Keratinocyte (primary cell): ENCODE measurements at regions not wholly inside any gene's neighbourhood (a gene's known extent, or its start where the extent isn't known, plus 50 kb on each side); places are given as distances from the start of the nearest gene placed in this dataset.

ENCODE experiments used
- DNase-seq: peaks from one replicate; pipeline ENCODE4 v3.0.0-alpha.2; 2011; ENCODE audit warnings: low read depth, missing footprints, low spot score
- FAIRE-seq: peaks from 2 replicates; lab custom pipeline; 2011; peaks lifted over from hg19 to GRCh38; lab: Jason Lieb, UNC
- H2AFZ ChIP-seq: 2 replicates; pipeline ENCODE4 v1.6.0; 2012; ENCODE audit warnings: low read length, control low read depth, inconsistent platforms; ENCODE audit not compliant: control insufficient read depth
- H3K27ac ChIP-seq: 2 replicates; pipeline ENCODE4 v1.5.1; 2011; ENCODE audit warnings: low read length; ENCODE audit not compliant: control insufficient read depth, insufficient read depth
- H3K27me3 ChIP-seq: 3 replicates; pipeline ENCODE4 v1.6.0; 2011; ENCODE audit warnings: low read length; ENCODE audit not compliant: control insufficient read depth, insufficient read depth; ENCODE audit errors: extremely low read depth
- H3K36me3 ChIP-seq, 2 experiments: 2 replicates in 1 of 2; 3 replicates in 1 of 2; pipeline ENCODE4 v1.5.1; 2011; ENCODE audit warnings: low read length in 2 of 2, mild to moderate bottlenecking in 1 of 2; ENCODE audit not compliant: control insufficient read depth in 2 of 2, insufficient read depth in 2 of 2; ENCODE audit errors: extremely low read depth in 1 of 2
- H3K4me1 ChIP-seq: 3 replicates; pipeline ENCODE4 v1.5.1; 2011; ENCODE audit warnings: low read length; ENCODE audit not compliant: control insufficient read depth, insufficient read depth; ENCODE audit errors: extremely low read depth
- H3K4me2 ChIP-seq: 3 replicates; pipeline ENCODE4 v1.6.0; 2011; ENCODE audit warnings: low read depth, low read length; ENCODE audit not compliant: control insufficient read depth, insufficient read depth; ENCODE audit errors: extremely low read depth
- H3K4me3 ChIP-seq, 3 experiments: fragments of 200-600 bp in 1 of 3; sonication (generic) in 1 of 3; 2 replicates in 2 of 3; 3 replicates in 1 of 3; pipeline ENCODE4 v1.5.1; 2011 to 2016; ENCODE audit warnings: low read length in 3 of 3, mild to moderate bottlenecking in 3 of 3, control low read depth in 2 of 3, inconsistent platforms in 1 of 3, low read depth in 1 of 3, mixed read lengths in 1 of 3, mixed run types in 1 of 3, moderate library complexity in 1 of 3; ENCODE audit not compliant: control insufficient read depth in 2 of 3, insufficient read depth in 2 of 3; ENCODE audit errors: extremely low read depth in 1 of 3
- H3K79me2 ChIP-seq: 2 replicates; pipeline ENCODE4 v1.6.0; 2012; ENCODE audit warnings: low read length; ENCODE audit not compliant: control insufficient read depth, insufficient read depth
- H3K9ac ChIP-seq: 3 replicates; pipeline ENCODE4 v1.6.0; 2011; ENCODE audit warnings: low read length; ENCODE audit not compliant: control insufficient read depth, insufficient read depth; ENCODE audit errors: extremely low read depth
- H3K9me1 ChIP-seq: 3 replicates; pipeline ENCODE4 v1.6.0; 2011; ENCODE audit warnings: low read length; ENCODE audit not compliant: control insufficient read depth, insufficient read depth; ENCODE audit errors: extremely low read depth
- H3K9me3 ChIP-seq: 2 replicates; pipeline ENCODE4 v1.5.1; 2012; ENCODE audit warnings: low read depth, low read length; ENCODE audit not compliant: control insufficient read depth
- H4K20me1 ChIP-seq: 3 replicates; pipeline ENCODE4 v1.6.0; 2011; ENCODE audit warnings: low read length; ENCODE audit not compliant: control insufficient read depth, insufficient read depth; ENCODE audit errors: extremely low read depth
- EZH2 ChIP-seq: IDR thresholded peaks from one replicate; pipeline ENCODE4 v1.6.1; 2012; ENCODE audit warnings: inconsistent platforms, mild to moderate bottlenecking, low read length, moderate library complexity
- dilution Hi-C: fragments of 300-500 bp; cut with MboI; formaldehyde crosslinking; loops from one replicate; pipeline ENCODE4 v1.7.0; 2020; ENCODE audit warnings: low sequenced_read_pairs; ENCODE audit not compliant: extremely low pct_ligation_motif_present
- TF ChIP-seq, protein P1 (sequence below), 3 experiments: IDR thresholded peaks in 1 of 3; conservative IDR thresholded peaks in 1 of 3; optimal IDR thresholded peaks in 1 of 3; 2 replicates in 2 of 3; 3 replicates in 1 of 3; pipeline versions ENCODE3 to v1.5.1; 2011; ENCODE audit warnings: low read length in 3 of 3, mild to moderate bottlenecking in 3 of 3, moderate library complexity in 2 of 3, control low read depth in 1 of 3, inconsistent platforms in 1 of 3; ENCODE audit not compliant: insufficient read depth in 2 of 3; ENCODE audit errors: extremely low read depth in 1 of 3

DNA sequence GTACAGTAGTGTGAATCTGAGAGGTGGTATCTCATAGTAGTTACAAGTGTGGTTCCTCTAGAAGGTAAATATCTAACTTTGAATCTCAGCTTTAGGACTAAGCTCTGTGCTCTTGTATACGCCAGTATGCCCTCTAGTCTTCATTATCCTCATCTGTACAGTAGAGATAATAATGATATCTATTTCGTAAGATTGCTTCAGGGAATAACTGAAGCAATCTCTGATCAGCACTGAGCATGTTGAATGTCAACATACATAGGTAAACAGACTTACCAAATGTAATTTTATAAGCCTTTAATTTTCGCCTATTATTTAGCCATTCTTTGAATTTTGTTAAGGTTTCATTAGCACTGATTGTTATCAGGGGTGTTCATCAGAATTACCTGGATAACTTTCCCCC, 175.2 kb upstream of the ANKRD50 start:
- Histone ChIP-seq H3K9me3 (no peaks in the 10 kb centered on the region), H3K9ac (no peak overlapping the region), H3K36me3 (no peaks in the 10 kb centered on the region), H2AFZ (no peak overlapping the region), H4K20me1 (no peaks in the 10 kb centered on the region), H3K4me2 (no peak overlapping the region), H3K27me3 (no peaks in the 10 kb centered on the region), H3K27ac (no peak overlapping the region), H3K79me2 (no peaks in the 10 kb centered on the region), H3K4me1 (no peaks in the 10 kb centered on the region), H3K4me3 (no peak overlapping the region), H3K9me1 (no peaks in the 10 kb centered on the region)
- FAIRE-seq: no peak
- no peak for DNase-seq
- no peak for TF ChIP-seq EZH2
- TF ChIP-seq, protein P1, sequence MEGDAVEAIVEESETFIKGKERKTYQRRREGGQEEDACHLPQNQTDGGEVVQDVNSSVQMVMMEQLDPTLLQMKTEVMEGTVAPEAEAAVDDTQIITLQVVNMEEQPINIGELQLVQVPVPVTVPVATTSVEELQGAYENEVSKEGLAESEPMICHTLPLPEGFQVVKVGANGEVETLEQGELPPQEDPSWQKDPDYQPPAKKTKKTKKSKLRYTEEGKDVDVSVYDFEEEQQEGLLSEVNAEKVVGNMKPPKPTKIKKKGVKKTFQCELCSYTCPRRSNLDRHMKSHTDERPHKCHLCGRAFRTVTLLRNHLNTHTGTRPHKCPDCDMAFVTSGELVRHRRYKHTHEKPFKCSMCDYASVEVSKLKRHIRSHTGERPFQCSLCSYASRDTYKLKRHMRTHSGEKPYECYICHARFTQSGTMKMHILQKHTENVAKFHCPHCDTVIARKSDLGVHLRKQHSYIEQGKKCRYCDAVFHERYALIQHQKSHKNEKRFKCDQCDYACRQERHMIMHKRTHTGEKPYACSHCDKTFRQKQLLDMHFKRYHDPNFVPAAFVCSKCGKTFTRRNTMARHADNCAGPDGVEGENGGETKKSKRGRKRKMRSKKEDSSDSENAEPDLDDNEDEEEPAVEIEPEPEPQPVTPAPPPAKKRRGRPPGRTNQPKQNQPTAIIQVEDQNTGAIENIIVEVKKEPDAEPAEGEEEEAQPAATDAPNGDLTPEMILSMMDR (optimal IDR thresholded peaks at IDR 0.05 in 1 of 3, IDR thresholded peaks at IDR 0.05 in 1 of 3, conservative IDR thresholded peaks at IDR 0.05 in 1 of 3; ENCODE audit: extremely low read depth in 1 of 3, insufficient read depth in 2 of 3, low read length in 3 of 3): no peak
- dilution Hi-C loops: no loop called here

DNA sequence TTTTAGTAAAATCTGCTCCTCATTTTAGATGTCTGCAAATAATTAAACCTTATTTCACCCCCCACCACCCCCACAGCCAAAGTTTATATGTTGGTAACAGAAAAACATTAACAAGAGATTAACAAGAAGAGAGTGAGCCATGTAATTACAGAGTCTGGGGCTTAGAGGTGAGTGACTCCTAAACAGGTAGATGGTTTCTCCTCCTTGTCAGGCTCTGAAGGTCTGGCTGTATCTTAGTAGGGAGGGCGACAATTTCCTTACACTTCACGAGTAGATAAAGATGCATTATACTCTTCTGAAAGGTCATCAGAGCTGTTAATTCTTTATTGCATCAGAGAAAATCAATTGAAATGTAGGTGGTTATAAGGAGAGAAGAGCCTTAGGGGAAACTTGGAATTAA, 171.8 kb upstream of the ANKRD50 start:
- dilution Hi-C loops: no loop called here
- H3K4me1 ChIP-seq: no peaks in the 10 kb centered on the region

More for the DNA sequence above, 171.8 kb upstream of the ANKRD50 start:
- FAIRE-seq (no peak), DNase-seq (no peak)
- H3K9me1 ChIP-seq: no peaks in the 10 kb centered on the region
- no peaks in the 10 kb centered on the region for H3K36me3 ChIP-seq
- no peak for TF ChIP-seq EZH2
- TF ChIP-seq, protein P1 (optimal IDR thresholded peaks at IDR 0.05 in 1 of 3, IDR thresholded peaks at IDR 0.05 in 1 of 3, conservative IDR thresholded peaks at IDR 0.05 in 1 of 3; ENCODE audit: extremely low read depth in 1 of 3, insufficient read depth in 2 of 3, low read length in 3 of 3): no peak
- no peaks in the 10 kb centered on the region for H3K27me3 ChIP-seq
- H2AFZ ChIP-seq: no peak overlapping the region
- no peaks in the 10 kb centered on the region for H3K9me3 ChIP-seq
- H3K9ac ChIP-seq: no peak overlapping the region
- no peak overlapping the region for H3K4me2 ChIP-seq
- no peak overlapping the region for H3K4me3 ChIP-seq
- H4K20me1 ChIP-seq: no peaks in the 10 kb centered on the region
- H3K79me2 ChIP-seq: no peaks in the 10 kb centered on the region
- H3K27ac ChIP-seq: no peak overlapping the region
